WI38 (cell line): ENCODE measurements at regions not wholly inside any gene's neighbourhood (a gene's known extent, or its start where the extent isn't known, plus 50 kb on each side); places are given as distances from the start of the nearest gene placed in this dataset.

Experiments
- H3K4me3 ChIP-seq: 2 replicates; pipeline ENCODE4 v1.5.1; 2011; ENCODE audit warnings: low read depth, mild to moderate bottlenecking, control low read depth, low read length
- CTCF ChIP-seq: IDR thresholded peaks from 2 replicates; pipeline ENCODE4 v1.5.1; 2012; ENCODE audit warnings: low read depth, mild to moderate bottlenecking, control low read depth, low read length

GRCh38 chr2:6342273-6342920 is 523.3 kb downstream of the CMPK2 start:
- no peak for TF ChIP-seq CTCF
- H3K4me3 ChIP-seq = no peak overlapping the region

- H3K4me3 ChIP-seq = no peak overlapping the region
- TF ChIP-seq CTCF = no peak
These were observed 522.6 kb downstream of the CMPK2 start for GRCh38 chr2:6343076-6343475.

GRCh38 chr2:6352247-6352646 is 513.5 kb downstream of the CMPK2 start:
- H3K4me3 ChIP-seq = no peak overlapping the region
- no peak for TF ChIP-seq CTCF

GRCh38 chr2:6352906-6353515 is 512.7 kb downstream of the CMPK2 start:
- TF ChIP-seq CTCF = peak; percentile 62

GRCh38 chr2:6353669-6354068 is 512.0 kb downstream of the CMPK2 start:
- no peak overlapping the region for H3K4me3 ChIP-seq
- TF ChIP-seq CTCF = no peak

More at GRCh38 chr2:6352906-6353515, 512.7 kb downstream of the CMPK2 start:
- no peak overlapping the region for H3K4me3 ChIP-seq

- no peak overlapping the region for H3K4me3 ChIP-seq
- no peak for TF ChIP-seq CTCF
These were observed 511.2 kb downstream of the CMPK2 start for GRCh38 chr2:6354546-6354945.
